Breast epithelium (tissue), 3 donors: ENCODE measurements at regions not wholly inside any gene's neighbourhood (a gene's known extent, or its start where the extent isn't known, plus 50 kb on each side); places are given as distances from the start of the nearest gene placed in this dataset.

ENCODE experiments used
- CTCF ChIP-seq, 3 donors: fragments of 450-650 bp; IDR thresholded peaks; one replicate each; pipeline ENCODE4 v1.5.1; 2016 to 2017; ENCODE audit warnings: antibody characterized with exemption in 3 of 3, mild to moderate bottlenecking in 3 of 3, moderate library complexity in 3 of 3
- POLR2A ChIP-seq: fragments of 450-650 bp; IDR thresholded peaks from one replicate; pipeline ENCODE4 v1.6.1; 2016; ENCODE audit warnings: antibody characterized with exemption, mild to moderate bottlenecking, moderate library complexity
- POLR2AphosphoS5 ChIP-seq, 3 donors: sonication (generic); formaldehyde crosslinking; IDR thresholded peaks; one replicate each; pipeline ENCODE4 v1.6.1; 2017; ENCODE audit warnings: antibody characterized with exemption in 3 of 3

GRCh38 chr21:17461582-17461981 lies 51.3 kb upstream of the CXADR start:
- TF ChIP-seq CTCF (IDR thresholded peaks at IDR 0.05) (no peak), POLR2A (no peak), POLR2AphosphoS5 (IDR thresholded peaks at IDR 0.05) (no peak)
